ENCODE measurements at regions not wholly inside any gene's neighbourhood (a gene's known extent, or its start where the extent isn't known, plus 50 kb on each side); places are given as distances from the start of the nearest gene placed in this dataset.

- no peak for TF ChIP-seq CTCF (IDR thresholded peaks at IDR 0.05)
- TF ChIP-seq POLR2A (IDR thresholded peaks at IDR 0.05): no peak
Measured at GRCh38 chr17:72215928-72216327, 95.1 kb downstream of the SOX9 start.

All from Peyer's patch (tissue), 4 donors.